ENCODE measurements at regions not wholly inside any gene's neighbourhood (a gene's known extent, or its start where the extent isn't known, plus 50 kb on each side); places are given as distances from the start of the nearest gene placed in this dataset.
"Not testable (repeated sequence)": the region's sequence is repeated elsewhere in the genome, so short reads cannot be mapped to it uniquely, and the experiment has no call there.

GRCh38 chr12:45522227-45522626 is 207.3 kb upstream of the ARID2 start:
- Histone ChIP-seq H3K4me3 (no peak overlapping the region), H3K36me3 (no peaks in the 10 kb centered on the region), H3K27me3 (no peaks in the 10 kb centered on the region), H3K9me3 (peaks cover 0 to 15% (median 0%) of the 10 kb centered on the region in 4 donors), H3K27ac (no peak overlapping the region), H3K4me1 (no peaks in the 10 kb centered on the region)
- no peak for TF ChIP-seq POLR2A (IDR thresholded peaks at IDR 0.05)
- no peak for DNase-seq (ENCODE audit: low spot score in 2 of 2)
- WGBS, 2 donors = 88 to 96% methylated on average over 3 of the region's 3 CpGs

GRCh38 chr12:45526823-45527222 is 202.7 kb upstream of the ARID2 start:
- not testable (repeated sequence) for DNase-seq (ENCODE audit: low spot score in 2 of 2)
- WGBS, 2 donors = 38 to 61% methylated on average over 1 of the region's 1 CpG

GRCh38 chr12:45532113-45532512 is 197.4 kb upstream of the ARID2 start:
- WGBS, 2 donors = 50 to 53% methylated on average over 4 of the region's 4 CpGs
- no peak for DNase-seq (ENCODE audit: low spot score in 2 of 2)

More at GRCh38 chr12:45526823-45527222, 202.7 kb upstream of the ARID2 start:
- H3K4me3 ChIP-seq, H3K27me3 ChIP-seq, H3K36me3 ChIP-seq, H3K4me1 ChIP-seq, H3K27ac ChIP-seq: not testable (repeated sequence)
- H3K9me3 ChIP-seq = peaks cover 0 to 26% (median 2%) of the 10 kb centered on the region in 4 donors

GRCh38 chr12:45535610-45536180 is 193.8 kb upstream of the ARID2 start:
- no peak for DNase-seq (ENCODE audit: low spot score in 2 of 2)
- no peaks in the 10 kb centered on the region for H3K36me3 ChIP-seq
- H3K9me3 ChIP-seq = no peaks in the 10 kb centered on the region
- H3K27ac ChIP-seq = no peak overlapping the region
- no peak overlapping the region for H3K4me3 ChIP-seq
- no peaks in the 10 kb centered on the region for H3K27me3 ChIP-seq
- TF ChIP-seq EP300 (IDR thresholded peaks at IDR 0.05) (no peak), CTCF (IDR thresholded peaks at IDR 0.05) (no peak), POLR2A (IDR thresholded peaks at IDR 0.05) (no peak)
- H3K4me1 ChIP-seq = no peaks in the 10 kb centered on the region

More at GRCh38 chr12:45532113-45532512, 197.4 kb upstream of the ARID2 start:
- Histone ChIP-seq H3K27me3 (no peaks in the 10 kb centered on the region), H3K9me3 (peaks cover 0 to 11% (median 2%) of the 10 kb centered on the region in 4 donors), H3K27ac (no peak overlapping the region), H3K4me1 (no peaks in the 10 kb centered on the region), H3K4me3 (no peak overlapping the region), H3K36me3 (no peaks in the 10 kb centered on the region)
- no peak for TF ChIP-seq EP300 (IDR thresholded peaks at IDR 0.05)
- no peak for TF ChIP-seq CTCF (IDR thresholded peaks at IDR 0.05)
- no peak for TF ChIP-seq POLR2A (IDR thresholded peaks at IDR 0.05)

- H3K4me1 ChIP-seq = no peaks in the 10 kb centered on the region
- H3K27me3 ChIP-seq = no peaks in the 10 kb centered on the region
- no peak overlapping the region for H3K27ac ChIP-seq
- WGBS, 2 donors = 65% methylated on average over 1 of the region's 1 CpG
- no peaks in the 10 kb centered on the region for H3K9me3 ChIP-seq
- no peak overlapping the region for H3K4me3 ChIP-seq
- no peaks in the 10 kb centered on the region for H3K36me3 ChIP-seq
- TF ChIP-seq CTCF (IDR thresholded peaks at IDR 0.05) = no peak
- no peak for TF ChIP-seq EP300 (IDR thresholded peaks at IDR 0.05)
- no peak for TF ChIP-seq POLR2A (IDR thresholded peaks at IDR 0.05)
- no peak for DNase-seq (ENCODE audit: low spot score in 2 of 2)
Observed at GRCh38 chr12:45536284-45536683, 193.2 kb upstream of the ARID2 start.

- DNase-seq (ENCODE audit: low spot score in 2 of 2) = no peak
- H3K27me3 ChIP-seq = no peaks in the 10 kb centered on the region
- H3K9me3 ChIP-seq = no peaks in the 10 kb centered on the region
- H3K4me3 ChIP-seq = no peak overlapping the region
- H3K36me3 ChIP-seq = no peaks in the 10 kb centered on the region
- TF ChIP-seq EP300 (IDR thresholded peaks at IDR 0.05) (no peak), CTCF (IDR thresholded peaks at IDR 0.05) (no peak), POLR2A (IDR thresholded peaks at IDR 0.05) (no peak)
- H3K4me1 ChIP-seq = no peaks in the 10 kb centered on the region
- 38 to 40% methylated on average over 1 of the region's 1 CpG for WGBS, 2 donors
- no peak overlapping the region for H3K27ac ChIP-seq
Observed at GRCh38 chr12:45540661-45541341, 188.7 kb upstream of the ARID2 start.

Data from tibial nerve (tissue), 4 donors.